Omental fat pad (tissue), 3 donors: ENCODE measurements at regions not wholly inside any gene's neighbourhood (a gene's known extent, or its start where the extent isn't known, plus 50 kb on each side); places are given as distances from the start of the nearest gene placed in this dataset.
"Not testable (repeated sequence)": the region's sequence is repeated elsewhere in the genome, so short reads cannot be mapped to it uniquely, and the experiment has no call there.

ENCODE experiments used
- ATAC-seq: fragments of 150-250 bp; one replicate; pipeline ENCODE4 v1.9.1; 2016; ENCODE audit warnings: mild to moderate bottlenecking, moderate library complexity; ENCODE audit not compliant: low FRiP score
- DNase-seq: peaks from one replicate; pipeline ENCODE4 v3.0.0-alpha.2; 2019; ENCODE audit warnings: low spot score
- CTCF ChIP-seq, 3 donors: fragments of 450-650 bp; IDR thresholded peaks; one replicate each; pipeline ENCODE4 v1.5.1; 2016 to 2017; ENCODE audit warnings: antibody characterized with exemption in 3 of 3, mild to moderate bottlenecking in 3 of 3, moderate library complexity in 2 of 3

DNA sequence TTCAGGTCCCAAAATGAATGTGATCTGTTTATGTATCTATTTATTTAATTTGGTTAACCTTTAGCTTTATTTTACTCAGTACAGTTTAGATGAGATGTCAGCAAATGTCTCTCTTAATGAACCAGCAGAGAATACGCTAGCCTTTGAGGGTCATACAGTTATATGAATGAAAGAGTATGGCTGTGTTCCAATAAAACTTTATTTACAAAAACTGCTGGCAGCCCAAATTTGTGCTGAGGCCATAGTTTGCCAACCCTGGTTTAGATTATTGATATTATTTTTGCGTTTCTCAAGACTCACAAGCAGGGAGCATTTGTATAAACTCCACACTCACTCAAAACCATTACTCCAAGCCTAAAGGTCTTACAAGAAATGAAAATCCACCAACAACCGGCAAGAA, 323.4 kb upstream of the NRP1 start:
- ATAC-seq (no peak), DNase-seq (no peak)
- TF ChIP-seq CTCF (IDR thresholded peaks at IDR 0.05), result no peak

GRCh38 chr10:33657154-33657908, 322.9 kb upstream of the NRP1 start:
- no peak for ATAC-seq
- DNase-seq, result no peak
- no peak for TF ChIP-seq CTCF (IDR thresholded peaks at IDR 0.05)

DNA sequence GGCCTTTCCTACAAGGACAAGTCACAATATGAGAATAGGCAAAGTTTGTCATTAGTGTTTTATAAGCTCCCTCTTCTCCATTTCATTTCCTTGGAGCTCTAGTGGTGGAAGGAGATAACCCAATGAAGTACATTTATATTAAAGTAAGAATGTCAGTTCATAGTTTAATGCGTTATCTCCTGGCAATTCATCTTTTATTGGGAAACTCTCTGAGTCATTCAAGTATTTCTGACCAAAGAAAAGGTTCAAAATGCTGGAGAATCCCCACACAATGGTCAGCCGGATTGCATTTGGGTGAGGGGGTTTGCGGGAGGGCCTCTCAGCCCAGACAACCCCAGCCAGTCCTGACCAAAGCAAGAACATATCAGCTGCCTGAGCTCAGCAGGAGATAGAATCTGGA, 321.5 kb upstream of the NRP1 start:
- no peak for TF ChIP-seq CTCF (IDR thresholded peaks at IDR 0.05)
- no peak for DNase-seq
- ATAC-seq, result no peak

GRCh38 chr10:33655165-33655815, 320.8 kb upstream of the NRP1 start:
- ATAC-seq (no peak), DNase-seq (no peak)
- no peak for TF ChIP-seq CTCF (IDR thresholded peaks at IDR 0.05)

- ATAC-seq, result no peak
Observed at GRCh38 chr10:33653584-33654367, 319.3 kb upstream of the NRP1 start.

DNA sequence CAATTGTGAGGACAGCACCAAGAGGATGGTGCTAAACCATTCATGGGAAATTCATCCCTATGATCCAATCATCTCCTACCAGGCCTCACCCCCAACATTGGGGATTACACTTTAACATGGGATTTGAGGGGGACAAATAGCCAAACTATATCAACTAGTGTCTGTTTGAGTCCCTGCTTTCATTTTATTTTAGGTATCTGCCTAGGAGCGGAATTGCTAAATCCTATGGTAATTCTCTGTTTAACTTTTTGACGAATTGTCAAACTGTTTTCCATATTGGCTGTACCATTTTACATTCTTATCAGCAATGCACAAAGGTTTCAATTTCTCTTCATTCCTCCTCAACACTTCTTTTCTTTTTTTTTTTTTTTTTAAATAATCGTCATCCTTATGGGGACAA, 318.4 kb upstream of the NRP1 start:
- no peak for ATAC-seq
- TF ChIP-seq CTCF (IDR thresholded peaks at IDR 0.05), result no peak
- no peak for DNase-seq

More at GRCh38 chr10:33653584-33654367, 319.3 kb upstream of the NRP1 start:
- TF ChIP-seq CTCF (IDR thresholded peaks at IDR 0.05), result no peak
- DNase-seq, result no peak

- not testable (repeated sequence) for DNase-seq, ATAC-seq
Observed at GRCh38 chr10:33650131-33650530, 315.7 kb upstream of the NRP1 start.
